Keratinocyte (primary cell): ENCODE measurements at regions not wholly inside any gene's neighbourhood (a gene's known extent, or its start where the extent isn't known, plus 50 kb on each side); places are given as distances from the start of the nearest gene placed in this dataset.

Experiments
- CTCF ChIP-seq, 3 experiments: IDR thresholded peaks in 1 of 3; conservative IDR thresholded peaks in 1 of 3; optimal IDR thresholded peaks in 1 of 3; 2 replicates in 2 of 3; 3 replicates in 1 of 3; pipeline versions ENCODE3 to v1.5.1; 2011; ENCODE audit warnings: low read length in 3 of 3, mild to moderate bottlenecking in 3 of 3, moderate library complexity in 2 of 3, control low read depth in 1 of 3, inconsistent platforms in 1 of 3; ENCODE audit not compliant: insufficient read depth in 2 of 3; ENCODE audit errors: extremely low read depth in 1 of 3
- EZH2 ChIP-seq: IDR thresholded peaks from one replicate; pipeline ENCODE4 v1.6.1; 2012; ENCODE audit warnings: inconsistent platforms, mild to moderate bottlenecking, low read length, moderate library complexity

DNA sequence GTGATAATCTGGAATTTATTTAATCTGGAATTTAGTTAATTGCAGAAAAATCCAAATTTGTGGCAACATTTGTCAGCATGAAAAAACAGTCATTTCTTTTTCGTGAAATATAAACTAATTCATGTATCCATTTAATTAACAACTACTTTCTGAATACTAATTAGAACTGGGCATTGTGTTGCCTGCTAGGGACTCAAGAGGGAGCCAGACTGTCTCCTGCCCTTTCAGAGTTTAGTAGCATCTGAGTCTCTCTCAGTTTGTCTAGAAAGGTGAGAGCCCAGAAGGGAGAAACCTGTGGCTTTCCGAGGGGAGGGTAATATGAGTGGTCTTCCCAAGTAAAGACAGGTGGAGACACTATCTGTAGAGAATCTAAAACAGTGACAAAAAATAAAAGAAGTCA lies 210.9 kb upstream of the HDDC2 start:
- peak; percentile 41 to 74 (median 46) for TF ChIP-seq CTCF (optimal IDR thresholded peaks at IDR 0.05 in 1 of 3, IDR thresholded peaks at IDR 0.05 in 1 of 3, conservative IDR thresholded peaks at IDR 0.05 in 1 of 3; ENCODE audit: extremely low read depth in 1 of 3, insufficient read depth in 2 of 3, low read length in 3 of 3)
- no peak for TF ChIP-seq EZH2
